GM12891 (cell line): ENCODE measurements at regions not wholly inside any gene's neighbourhood (a gene's known extent, or its start where the extent isn't known, plus 50 kb on each side); places are given as distances from the start of the nearest gene placed in this dataset.

ENCODE experiments used
- POLR2A ChIP-seq: IDR thresholded peaks from 2 replicates; pipeline ENCODE4 v1.6.1; 2011; ENCODE audit warnings: low read depth, low read length, control low read depth
- TAF1 ChIP-seq: IDR thresholded peaks from 2 replicates; pipeline ENCODE4 v1.6.1; 2011; ENCODE audit warnings: low read depth, low read length, control low read depth

- no peak for TF ChIP-seq POLR2A
- no peak for TF ChIP-seq TAF1
Observed at GRCh38 chr10:106495931-106496330, 668.6 kb downstream of the SORCS1 start.
